Fibroblast of lung (primary cell): ENCODE measurements at regions not wholly inside any gene's neighbourhood (a gene's known extent, or its start where the extent isn't known, plus 50 kb on each side); places are given as distances from the start of the nearest gene placed in this dataset.
A peak's percentile ranks its signal among the peaks of the same experiment; 100 is the strongest.

Source experiments
- DNase-seq, 2 donors: peaks; one replicate each; pipeline versions ENCODE4 v3.0.0 to v3.0.0-alpha.2; 2010; ENCODE audit warnings: low read depth in 2 of 2
- H2AFZ ChIP-seq: 2 replicates; pipeline ENCODE4 v1.5.1; 2012; ENCODE audit warnings: low read length, control low read depth, inconsistent platforms
- H3K27ac ChIP-seq: 2 replicates; pipeline ENCODE4 v1.5.1; 2011; ENCODE audit warnings: low read length, control low read depth; ENCODE audit not compliant: insufficient read depth
- H3K27me3 ChIP-seq: 2 replicates; pipeline ENCODE4 v1.5.1; 2011; ENCODE audit warnings: mild to moderate bottlenecking, low read length; ENCODE audit not compliant: control insufficient read depth, insufficient read depth
- H3K36me3 ChIP-seq: 2 replicates; pipeline ENCODE4 v1.5.1; 2011; ENCODE audit warnings: low read length; ENCODE audit not compliant: control insufficient read depth, insufficient read depth
- H3K4me1 ChIP-seq: 2 replicates; pipeline ENCODE4 v1.5.1; 2011; ENCODE audit warnings: low read length; ENCODE audit not compliant: control insufficient read depth, insufficient read depth; ENCODE audit errors: extremely low read depth
- H3K4me2 ChIP-seq: 2 replicates; pipeline ENCODE4 v1.5.1; 2011; ENCODE audit warnings: low read length, control low read depth; ENCODE audit not compliant: insufficient read depth; ENCODE audit errors: extremely low read depth
- H3K4me3 ChIP-seq, 4 experiments: fragments of 200-600 bp in 1 of 4; sonication (generic) in 1 of 4; replicated peaks in 1 of 4; 2 replicates each; pipeline ENCODE4 v1.5.1; 2011 to 2016; ENCODE audit warnings: low read length in 4 of 4, low read depth in 3 of 4, mild to moderate bottlenecking in 3 of 4, control low read depth in 2 of 4, inconsistent platforms in 1 of 4, mixed read lengths in 1 of 4; ENCODE audit not compliant: insufficient read depth in 1 of 4; ENCODE audit errors: control extremely low read depth in 1 of 4
- H3K79me2 ChIP-seq: 2 replicates; pipeline ENCODE4 v1.5.1; 2012; ENCODE audit warnings: mild to moderate bottlenecking, low read length, inconsistent platforms; ENCODE audit not compliant: control insufficient read depth, insufficient read depth
- H3K9ac ChIP-seq: 2 replicates; pipeline ENCODE4 v1.5.1; 2011; ENCODE audit warnings: mild to moderate bottlenecking, low read length, control low read depth; ENCODE audit not compliant: insufficient read depth
- H3K9me3 ChIP-seq: 2 replicates; pipeline ENCODE4 v1.5.1; 2012; ENCODE audit warnings: low read depth, low read length; ENCODE audit not compliant: control insufficient read depth, insufficient read depth
- H4K20me1 ChIP-seq: 2 replicates; pipeline ENCODE4 v1.5.1; 2011; ENCODE audit warnings: low read length; ENCODE audit not compliant: control insufficient read depth, insufficient read depth; ENCODE audit errors: extremely low read depth
- CTCF ChIP-seq, 2 donors: IDR thresholded peaks in 1 of 2; conservative IDR thresholded peaks in 1 of 2; 1 replicate in 1 of 2; 2 replicates in 1 of 2; pipeline ENCODE4 v1.5.1; 2011 to 2012; ENCODE audit warnings: low read length in 2 of 2, control low read depth in 1 of 2, inconsistent platforms in 1 of 2, low read depth in 1 of 2, mild to moderate bottlenecking in 1 of 2
- EZH2 ChIP-seq: IDR thresholded peaks from 2 replicates; pipeline ENCODE4 v1.5.1; 2012; ENCODE audit warnings: low read length, control low read depth, mild to moderate bottlenecking; ENCODE audit errors: missing control alignments

- Histone ChIP-seq H3K36me3 (no peaks in the 10 kb centered on the region), H2AFZ (no peak overlapping the region), H3K4me1 (no peaks in the 10 kb centered on the region), H3K9me3 (no peaks in the 10 kb centered on the region), H3K4me2 (no peak overlapping the region), H3K79me2 (no peaks in the 10 kb centered on the region), H3K27ac (no peak overlapping the region), H4K20me1 (no peaks in the 10 kb centered on the region), H3K9ac (no peak overlapping the region), H3K4me3 (no peak overlapping the region), H3K27me3 (no peaks in the 10 kb centered on the region)
- TF ChIP-seq EZH2 (no peak), CTCF (conservative IDR thresholded peaks at IDR 0.05 in 1 of 2, IDR thresholded peaks at IDR 0.05 in 1 of 2; ENCODE audit: low read depth in 1 of 2, low read length in 2 of 2) (no peak)
- no peak for DNase-seq
Measured at GRCh38 chr2:48826986-48827385, 71.5 kb upstream of the LHCGR start.

- Histone ChIP-seq H3K27me3 (no peaks in the 10 kb centered on the region), H4K20me1 (no peaks in the 10 kb centered on the region), H3K79me2 (no peaks in the 10 kb centered on the region), H3K9ac (no peak overlapping the region), H2AFZ (no peak overlapping the region), H3K27ac (no peak overlapping the region), H3K36me3 (no peaks in the 10 kb centered on the region), H3K4me1 (no peaks in the 10 kb centered on the region), H3K4me2 (no peak overlapping the region), H3K4me3 (no peak overlapping the region), H3K9me3 (no peaks in the 10 kb centered on the region)
- TF ChIP-seq EZH2 (no peak), CTCF (conservative IDR thresholded peaks at IDR 0.05 in 1 of 2, IDR thresholded peaks at IDR 0.05 in 1 of 2; ENCODE audit: low read depth in 1 of 2, low read length in 2 of 2) (no peak)
- peak in 1 of 2 donors; percentile 52 for DNase-seq
Measured at GRCh38 chr2:48824116-48824515, 68.6 kb upstream of the LHCGR start.

GRCh38 chr2:48819206-48819735 is 63.7 kb upstream of the LHCGR start:
- no peak for DNase-seq
- Histone ChIP-seq H3K27ac (no peak overlapping the region), H3K27me3 (no peaks in the 10 kb centered on the region), H3K4me2 (no peak overlapping the region), H2AFZ (no peak overlapping the region), H3K9me3 (no peaks in the 10 kb centered on the region), H4K20me1 (no peaks in the 10 kb centered on the region), H3K4me1 (no peaks in the 10 kb centered on the region), H3K36me3 (no peaks in the 10 kb centered on the region), H3K9ac (no peak overlapping the region), H3K4me3 (no peak overlapping the region), H3K79me2 (no peaks in the 10 kb centered on the region)
- TF ChIP-seq CTCF (conservative IDR thresholded peaks at IDR 0.05 in 1 of 2, IDR thresholded peaks at IDR 0.05 in 1 of 2; ENCODE audit: low read depth in 1 of 2, low read length in 2 of 2) (no peak), EZH2 (no peak)
